ENCODE measurements at regions not wholly inside any gene's neighbourhood (a gene's known extent, or its start where the extent isn't known, plus 50 kb on each side); places are given as distances from the start of the nearest gene placed in this dataset.
"Not testable (repeated sequence)": the region's sequence is repeated elsewhere in the genome, so short reads cannot be mapped to it uniquely, and the experiment has no call there.

- no peak for DNase-seq (ENCODE audit: low read depth)
Measured at GRCh38 chr16:17939122-17939536, 397.4 kb downstream of the NPIPA8 start.

GRCh38 chr16:17938546-17938945 is 398.0 kb downstream of the NPIPA8 start:
- DNase-seq (ENCODE audit: low read depth): no peak

- no peak for DNase-seq (ENCODE audit: low read depth)
Measured at GRCh38 chr16:17936766-17937402, 399.7 kb downstream of the NPIPA8 start.

GRCh38 chr16:17930280-17930679 is 406.3 kb downstream of the NPIPA8 start:
- DNase-seq (ENCODE audit: low read depth): no peak

- DNase-seq (ENCODE audit: low read depth): no peak
Measured at GRCh38 chr16:17926866-17927399, 409.6 kb downstream of the NPIPA8 start.

- DNase-seq (ENCODE audit: low read depth): no peak
Measured at GRCh38 chr16:17926461-17926860, 410.1 kb downstream of the NPIPA8 start.

GRCh38 chr16:17925761-17926160 is 410.8 kb downstream of the NPIPA8 start:
- DNase-seq (ENCODE audit: low read depth): no peak

GRCh38 chr16:17921357-17921978 is 415.1 kb downstream of the NPIPA8 start:
- DNase-seq (ENCODE audit: low read depth): peak; percentile 14

GRCh38 chr16:17917316-17918019 is 419.1 kb downstream of the NPIPA8 start:
- DNase-seq (ENCODE audit: low read depth): no peak

- DNase-seq (ENCODE audit: low read depth): no peak
Measured at GRCh38 chr16:17915791-17916190, 420.7 kb downstream of the NPIPA8 start.

GRCh38 chr16:17914168-17914567 is 422.4 kb downstream of the NPIPA8 start:
- DNase-seq (ENCODE audit: low read depth): no peak

GRCh38 chr16:17911578-17911977 is 425.0 kb downstream of the NPIPA8 start:
- DNase-seq (ENCODE audit: low read depth): not testable (repeated sequence)

- DNase-seq (ENCODE audit: low read depth): not testable (repeated sequence)
Measured at GRCh38 chr16:17906626-17907025, 429.9 kb downstream of the NPIPA8 start.

- DNase-seq (ENCODE audit: low read depth): no peak
Measured at GRCh38 chr16:17901309-17901708, 430.5 kb upstream of the XYLT1 start.

GRCh38 chr16:17899141-17899540 is 428.4 kb upstream of the XYLT1 start:
- DNase-seq (ENCODE audit: low read depth): no peak

GRCh38 chr16:17887963-17888362 is 417.2 kb upstream of the XYLT1 start:
- DNase-seq (ENCODE audit: low read depth): no peak

- DNase-seq (ENCODE audit: low read depth): no peak
Measured at GRCh38 chr16:17885659-17886207, 415.0 kb upstream of the XYLT1 start.

GRCh38 chr16:17877821-17878360 is 407.1 kb upstream of the XYLT1 start:
- no peak for DNase-seq (ENCODE audit: low read depth)

GRCh38 chr16:17866996-17867395 is 396.2 kb upstream of the XYLT1 start:
- no peak for DNase-seq (ENCODE audit: low read depth)

- no peak for DNase-seq (ENCODE audit: low read depth)
Measured at GRCh38 chr16:17861981-17862479, 391.3 kb upstream of the XYLT1 start.

GRCh38 chr16:17858061-17858460 is 387.3 kb upstream of the XYLT1 start:
- DNase-seq (ENCODE audit: low read depth): no peak

GRCh38 chr16:17853958-17854357 is 383.2 kb upstream of the XYLT1 start:
- DNase-seq (ENCODE audit: low read depth): no peak
